ENCODE measurements at regions not wholly inside any gene's neighbourhood (a gene's known extent, or its start where the extent isn't known, plus 50 kb on each side); places are given as distances from the start of the nearest gene placed in this dataset.

GRCh38 chr10:3857318-3857717, 72.3 kb upstream of the KLF6 start:
- no peak for TF ChIP-seq CTCF (IDR thresholded peaks at IDR 0.05)
- Histone ChIP-seq H3K27me3 (no peaks in the 10 kb centered on the region), H3K4me1 (peaks cover 0 to 32% of the 10 kb centered on the region in 2 donors), H3K36me3 (no peaks in the 10 kb centered on the region), H3K27ac (no peak overlapping the region), H3K4me3 (no peak overlapping the region), H3K9me3 (no peaks in the 10 kb centered on the region)
- DNase-seq (ENCODE audit: low spot score): peak; percentile 48

- H3K27me3 ChIP-seq: no peaks in the 10 kb centered on the region
- H3K9me3 ChIP-seq: no peaks in the 10 kb centered on the region
- no peak overlapping the region for H3K4me3 ChIP-seq
- no peaks in the 10 kb centered on the region for H3K36me3 ChIP-seq
- peaks cover 0 to 39% of the 10 kb centered on the region in 2 donors for H3K4me1 ChIP-seq
- DNase-seq (ENCODE audit: low spot score): no peak
- no peak overlapping the region for H3K27ac ChIP-seq
- no peak for TF ChIP-seq CTCF (IDR thresholded peaks at IDR 0.05)
These were observed 71.6 kb upstream of the KLF6 start for GRCh38 chr10:3856593-3856992.

- Histone ChIP-seq H3K4me1 (peaks cover 0 to 29% of the 10 kb centered on the region in 2 donors), H3K4me3 (no peak overlapping the region), H3K36me3 (no peaks in the 10 kb centered on the region), H3K9me3 (no peaks in the 10 kb centered on the region), H3K27ac (peak overlapping the region; percentile 61 to 74), H3K27me3 (no peaks in the 10 kb centered on the region)
- DNase-seq (ENCODE audit: low spot score): peak; percentile 57
- no peak for TF ChIP-seq CTCF (IDR thresholded peaks at IDR 0.05)
These were observed 68.7 kb upstream of the KLF6 start for GRCh38 chr10:3853547-3854303.

GRCh38 chr10:3853016-3853415, 68.0 kb upstream of the KLF6 start:
- Histone ChIP-seq H3K9me3 (no peaks in the 10 kb centered on the region), H3K36me3 (no peaks in the 10 kb centered on the region), H3K4me3 (no peak overlapping the region), H3K4me1 (peaks cover 0 to 29% of the 10 kb centered on the region in 2 donors), H3K27me3 (no peaks in the 10 kb centered on the region), H3K27ac (peak overlapping the region; percentile 61 to 74)
- DNase-seq (ENCODE audit: low spot score): no peak
- TF ChIP-seq CTCF (IDR thresholded peaks at IDR 0.05): no peak

GRCh38 chr10:3852147-3852904, 67.3 kb upstream of the KLF6 start:
- H3K27me3 ChIP-seq: no peaks in the 10 kb centered on the region
- H3K4me3 ChIP-seq: no peak overlapping the region
- TF ChIP-seq CTCF (IDR thresholded peaks at IDR 0.05): no peak
- peak overlapping the region; percentile 61 to 74 for H3K27ac ChIP-seq
- peaks cover 0 to 29% of the 10 kb centered on the region in 2 donors for H3K4me1 ChIP-seq
- DNase-seq (ENCODE audit: low spot score): peak; percentile 86
- no peaks in the 10 kb centered on the region for H3K9me3 ChIP-seq
- H3K36me3 ChIP-seq: no peaks in the 10 kb centered on the region

All from right atrium auricular region (tissue), 2 donors.